IMR-90 (cell line): ENCODE measurements at regions not wholly inside any gene's neighbourhood (a gene's known extent, or its start where the extent isn't known, plus 50 kb on each side); places are given as distances from the start of the nearest gene placed in this dataset.

Experiments
- ATAC-seq: fragments of 200-7000 bp; cut with Tn5 transposase; 2 replicates; pipeline ENCODE4 v1.9.1; 2020; ENCODE audit warnings: low read depth, mild to moderate bottlenecking, moderate library complexity
- BruUV-seq: library from RNA; stranded (reverse); fragments of 400-500 nt; replicated peaks from 2 replicates; lab custom pipeline; 2021; lab: Mats Ljungman, UMichigan
- CTCF ChIA-PET: fragments of 300-600 bp; formaldehyde crosslinking; extraction: SDS; loops from one replicate; lab custom pipeline; 2021; ENCODE audit warnings: antibody characterized with exemption; lab: Yijun Ruan, JAX
- POLR2A ChIA-PET: fragments of 300-600 bp; sonication (Branson Sonifier 250); formaldehyde crosslinking; loops from one replicate; lab custom pipeline; 2022; ENCODE audit warnings: antibody characterized with exemption; ENCODE audit not compliant: unreplicated experiment; lab: Charles Lee
- DNase-seq: peaks from one replicate; pipeline ENCODE4 v3.0.0; 2013
- H2AFZ ChIP-seq: replicated peaks from 2 replicates; pipeline ENCODE3; 2013; ENCODE audit warnings: low read length, mild to moderate bottlenecking; ENCODE audit not compliant: poor library complexity
- H2AK5ac ChIP-seq: 2 replicates; pipeline ENCODE4 v1.6.1; 2013; ENCODE audit warnings: low read depth, low read length, inconsistent platforms
- H2AK9ac ChIP-seq: replicated peaks from 2 replicates; pipeline ENCODE3; 2013; ENCODE audit warnings: mild to moderate bottlenecking, low read depth, low read length, moderate library complexity; ENCODE audit not compliant: poor library complexity
- H2BK120ac ChIP-seq: 2 replicates; pipeline ENCODE4 v1.6.1; 2013; ENCODE audit warnings: low read depth, low read length, inconsistent platforms
- H2BK15ac ChIP-seq: 3 replicates; pipeline ENCODE4 v1.6.1; 2013; ENCODE audit warnings: low read depth, low read length, inconsistent platforms
- H2BK20ac ChIP-seq: 2 replicates; pipeline ENCODE4 v1.6.1; 2013; ENCODE audit warnings: low read depth, mild to moderate bottlenecking, inconsistent platforms, low read length, moderate library complexity
- H2BK5ac ChIP-seq: 2 replicates; pipeline ENCODE4 v1.6.1; 2013; ENCODE audit warnings: mild to moderate bottlenecking, low read depth, low read length, inconsistent platforms; ENCODE audit not compliant: poor library complexity, severe bottlenecking
- H3K14ac ChIP-seq: replicated peaks from 2 replicates; pipeline ENCODE4 v1.6.1; 2013; ENCODE audit warnings: low read depth, low read length, inconsistent platforms
- H3K18ac ChIP-seq: 2 replicates; pipeline ENCODE4 v1.6.1; 2013; ENCODE audit warnings: low read depth, low read length, control low read depth
- H3K23ac ChIP-seq: 2 replicates; pipeline ENCODE4 v1.6.1; 2013; ENCODE audit warnings: low read depth, low read length, inconsistent platforms
- H3K27ac ChIP-seq: 2 replicates; pipeline ENCODE4 v1.5.1; 2013; ENCODE audit warnings: mild to moderate bottlenecking, control low read depth, low read length; ENCODE audit not compliant: insufficient read depth
- H3K27me3 ChIP-seq: 2 replicates; pipeline ENCODE4 v1.6.1; 2013; ENCODE audit warnings: low read length; ENCODE audit not compliant: control insufficient read depth, insufficient read depth
- H3K36me3 ChIP-seq: 2 replicates; pipeline ENCODE4 v1.6.1; 2013; ENCODE audit warnings: low read length, mixed read lengths; ENCODE audit not compliant: control insufficient read depth, insufficient read depth
- H3K4ac ChIP-seq: 2 replicates; pipeline ENCODE4 v1.6.1; 2013; ENCODE audit warnings: low read depth, low read length, inconsistent platforms
- H3K4me1 ChIP-seq: 2 replicates; pipeline ENCODE4 v1.6.1; 2013; ENCODE audit warnings: low read length, mixed read lengths; ENCODE audit not compliant: control insufficient read depth, insufficient read depth
- H3K4me2 ChIP-seq: 2 replicates; pipeline ENCODE4 v1.6.1; 2013; ENCODE audit warnings: low read depth, mild to moderate bottlenecking, control low read depth, low read length, moderate library complexity
- H3K4me3 ChIP-seq: 2 replicates; pipeline ENCODE4 v1.5.1; 2013; ENCODE audit warnings: low read depth, mild to moderate bottlenecking, control low read depth, low read length, moderate library complexity; ENCODE audit not compliant: insufficient read depth
- H3K56ac ChIP-seq: 2 replicates; pipeline ENCODE4 v1.6.1; 2013; ENCODE audit warnings: low read length, inconsistent platforms; ENCODE audit not compliant: insufficient read depth; ENCODE audit errors: extremely low read depth
- H3K79me1 ChIP-seq, 2 experiments: 2 replicates each; pipeline ENCODE4 v1.6.1; 2013; ENCODE audit warnings: low read length in 2 of 2, inconsistent platforms in 1 of 2, low read depth in 1 of 2
- H3K9ac ChIP-seq: 2 replicates; pipeline ENCODE4 v1.6.1; 2013; ENCODE audit warnings: low read depth, low read length, control low read depth
- H3K9me1 ChIP-seq: 2 replicates; pipeline ENCODE4 v1.6.1; 2013; ENCODE audit warnings: low read length, inconsistent platforms; ENCODE audit not compliant: insufficient read depth
- H3K9me3 ChIP-seq: 2 replicates; pipeline ENCODE4 v1.6.1; 2013; ENCODE audit warnings: low read length; ENCODE audit not compliant: control insufficient read depth, insufficient read depth
- H4K20me1 ChIP-seq: 2 replicates; pipeline ENCODE4 v1.6.1; 2013; ENCODE audit warnings: low read length, inconsistent platforms; ENCODE audit not compliant: insufficient read depth
- H4K5ac ChIP-seq: 2 replicates; pipeline ENCODE4 v1.6.1; 2013; ENCODE audit warnings: mild to moderate bottlenecking, low read depth, low read length, control low read depth
- H4K8ac ChIP-seq, 2 experiments: 2 replicates each; pipeline ENCODE4 v1.6.1; 2013; ENCODE audit warnings: low read depth in 2 of 2, low read length in 2 of 2, control low read depth in 1 of 2, inconsistent platforms in 1 of 2
- H4K91ac ChIP-seq: 2 replicates; pipeline ENCODE4 v1.6.1; 2013; ENCODE audit warnings: low read depth, low read length, inconsistent platforms; ENCODE audit not compliant: insufficient read depth
- MAFK ChIP-seq: IDR thresholded peaks from 2 replicates; pipeline ENCODE4 v1.6.1; 2012; ENCODE audit warnings: low read depth, low read length, improper control_type of control experiment
- MXI1 ChIP-seq: IDR thresholded peaks from 2 replicates; pipeline ENCODE4 v1.6.1; 2012; ENCODE audit warnings: low read depth, mild to moderate bottlenecking, low read length, moderate library complexity, borderline replicate concordance
- RCOR1 ChIP-seq: IDR thresholded peaks from 2 replicates; pipeline ENCODE4 v1.6.1; 2012; ENCODE audit warnings: mild to moderate bottlenecking, low read length, improper control_type of control experiment; ENCODE audit not compliant: insufficient replicate concordance
- SMC3 ChIP-seq: fragments of 150-350 bp; IDR thresholded peaks from 2 replicates; pipeline ENCODE4 v1.6.1; 2016; ENCODE audit warnings: low read depth, mild to moderate bottlenecking, antibody characterized with exemption, low read length, moderate library complexity
- WGBS, 2 experiments: methylation state at CpG; one replicate each; pipeline versions ENCODE4 v1.1.5 to v1.1.7; 2013; ENCODE audit warnings: missing lambda C conversion rate in 2 of 2; ENCODE audit not compliant: insufficient read length in 1 of 2; ENCODE audit errors: extremely low coverage in 2 of 2; 5-methylcytosine and 5-hydroxymethylcytosine counted together
- dilution Hi-C: fragments of 300-500 bp; cut with HindIII; formaldehyde crosslinking; loops from one replicate; pipeline ENCODE4 v1.14.3; 2018; ENCODE audit warnings: low sequenced_read_pairs; ENCODE audit not compliant: unreplicated experiment
- in situ Hi-C: fragments of 300-500 bp; cut with MboI; formaldehyde crosslinking; loops from 3 replicates; pipeline ENCODE4 v1.14.3; 2019; ENCODE audit warnings: low sequenced_read_pairs, inconsistent platforms, mixed read lengths
- intact Hi-C: fragments of 100-400 bp; cut with micrococcal nuclease; formaldehyde crosslinking; loops from 2 replicates; pipeline ENCODE4 v1.10.0; 2022

DNA sequence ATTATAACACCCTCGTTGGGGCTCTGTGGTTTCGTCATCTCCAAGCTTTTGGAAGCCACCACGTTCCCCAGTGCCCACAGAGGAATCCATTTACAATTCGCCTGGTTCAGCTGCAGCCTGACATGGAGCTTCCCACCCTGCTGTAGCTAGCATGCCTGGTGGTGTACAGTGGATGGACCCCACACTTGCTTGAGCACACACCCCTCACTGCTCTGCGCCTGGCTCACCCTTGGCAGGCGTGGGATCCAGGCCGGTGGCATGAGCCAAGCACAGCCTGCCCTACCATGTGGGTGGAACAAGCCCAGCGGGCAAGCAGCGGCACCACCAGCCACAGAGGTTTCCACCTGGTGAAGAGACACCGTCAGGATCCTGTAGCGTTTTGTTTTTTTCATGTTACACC, 1045.7 kb upstream of the CDH9 start:
- H2BK20ac ChIP-seq = no peak overlapping the region
- ChIA-PET POLR2A (no interaction called here), CTCF (no interaction called here)
- no peaks in the 10 kb centered on the region for H4K20me1 ChIP-seq
- no peak overlapping the region for H3K9ac ChIP-seq
- H2BK5ac ChIP-seq = no peak overlapping the region
- dilution Hi-C loops (no loop called here), in situ Hi-C loops (no loop called here), intact Hi-C loops (no loop called here)
- no peaks in the 10 kb centered on the region for H3K27me3 ChIP-seq
- TF ChIP-seq RCOR1 (no peak), MXI1 (no peak), MAFK (no peak), SMC3 (no peak)
- no peak overlapping the region for H4K5ac ChIP-seq
- H3K14ac ChIP-seq = no peak overlapping the region
- H2AK5ac ChIP-seq = no peak overlapping the region
- no peak overlapping the region for H3K56ac ChIP-seq
- 40% methylated on average over 1 of the region's 11 CpGs; no CpG with 5 or more reads in 1 of the 2 experiments for WGBS, 2 experiments
- no peak overlapping the region for H3K4me3 ChIP-seq
- H4K8ac ChIP-seq = no peak overlapping the region
- H4K91ac ChIP-seq = no peak overlapping the region
- H3K4me1 ChIP-seq = no peaks in the 10 kb centered on the region
- BruUV-seq = no TSS peak
- no peaks in the 10 kb centered on the region for H3K9me1 ChIP-seq
- H2BK15ac ChIP-seq = no peak overlapping the region
- H2AK9ac ChIP-seq = no peak overlapping the region
- H3K36me3 ChIP-seq = no peaks in the 10 kb centered on the region
- no peak overlapping the region for H3K4me2 ChIP-seq
- no peak overlapping the region for H3K4ac ChIP-seq
- no peak overlapping the region for H3K23ac ChIP-seq
- H3K18ac ChIP-seq = no peak overlapping the region
- H2BK120ac ChIP-seq = no peak overlapping the region
- no peak overlapping the region for H2AFZ ChIP-seq
- ATAC-seq (no peak), DNase-seq (no peak)
- no peak overlapping the region for H3K27ac ChIP-seq
- H3K9me3 ChIP-seq = peaks cover 10% of the 10 kb centered on the region
- no peaks in the 10 kb centered on the region for H3K79me1 ChIP-seq
